GM19023 (cell line): ENCODE measurements at regions not wholly inside any gene's neighbourhood (a gene's known extent, or its start where the extent isn't known, plus 50 kb on each side); places are given as distances from the start of the nearest gene placed in this dataset.
A peak's percentile ranks its signal among the peaks of the same experiment; 100 is the strongest.

Experiments
- ATAC-seq: cut with Tn5 transposase; IDR thresholded peaks from one replicate; pipeline ENCODE4 v1.9.1; 2021; ENCODE audit warnings: mild to moderate bottlenecking, moderate library complexity; ENCODE audit not compliant: unreplicated experiment

- no peak for ATAC-seq
Observed at GRCh38 chr6:157755746-157756411, 67.2 kb upstream of the SNX9 start.

GRCh38 chr6:157756708-157757429 is 66.2 kb upstream of the SNX9 start:
- no peak for ATAC-seq

DNA sequence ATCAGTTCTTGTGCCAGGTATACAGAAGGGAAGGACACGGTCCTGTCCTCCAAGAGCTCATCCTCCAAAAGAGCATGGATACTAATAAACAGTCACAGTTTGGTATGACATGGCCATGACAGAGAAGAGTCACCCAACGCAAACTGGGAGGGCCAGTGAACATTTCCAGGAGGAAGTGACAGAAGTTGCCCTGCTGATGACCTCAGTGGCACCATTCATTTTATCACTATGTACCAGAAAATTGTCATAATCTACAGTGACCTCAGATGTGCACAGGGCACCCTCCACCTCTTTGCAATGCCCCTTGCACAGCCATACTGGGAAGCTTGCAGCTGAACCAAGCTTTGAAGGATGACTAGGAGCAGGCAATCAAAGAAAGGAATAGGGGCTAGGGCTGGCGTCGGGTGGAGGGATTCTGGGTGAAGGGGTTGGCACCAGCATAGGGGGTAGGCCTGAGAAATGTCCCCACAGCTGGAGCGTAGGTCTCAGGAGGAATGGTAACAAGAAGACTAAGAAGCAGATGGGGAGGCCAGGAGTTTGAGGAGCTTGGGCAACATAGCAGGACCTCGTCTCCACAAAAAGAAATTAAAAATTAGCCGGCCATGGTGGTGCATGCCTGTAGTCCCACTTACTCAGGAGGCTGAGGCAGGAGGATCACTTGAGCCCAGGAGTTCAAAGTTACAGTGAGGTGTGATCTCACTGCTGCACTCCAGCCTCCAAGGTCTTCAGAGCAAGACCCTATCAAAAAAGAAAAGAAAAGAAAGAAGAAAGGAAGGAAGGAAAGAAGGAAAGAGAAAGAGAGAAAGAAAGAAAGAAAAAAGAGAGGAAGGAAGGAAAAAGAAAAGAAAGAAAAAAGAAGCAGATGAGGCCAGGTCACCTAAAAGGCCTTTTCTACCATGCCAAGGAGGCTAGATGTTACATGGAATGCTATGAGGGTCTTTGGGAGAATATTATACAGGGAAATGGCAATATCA is 65.3 kb upstream of the SNX9 start:
- no peak for ATAC-seq

DNA sequence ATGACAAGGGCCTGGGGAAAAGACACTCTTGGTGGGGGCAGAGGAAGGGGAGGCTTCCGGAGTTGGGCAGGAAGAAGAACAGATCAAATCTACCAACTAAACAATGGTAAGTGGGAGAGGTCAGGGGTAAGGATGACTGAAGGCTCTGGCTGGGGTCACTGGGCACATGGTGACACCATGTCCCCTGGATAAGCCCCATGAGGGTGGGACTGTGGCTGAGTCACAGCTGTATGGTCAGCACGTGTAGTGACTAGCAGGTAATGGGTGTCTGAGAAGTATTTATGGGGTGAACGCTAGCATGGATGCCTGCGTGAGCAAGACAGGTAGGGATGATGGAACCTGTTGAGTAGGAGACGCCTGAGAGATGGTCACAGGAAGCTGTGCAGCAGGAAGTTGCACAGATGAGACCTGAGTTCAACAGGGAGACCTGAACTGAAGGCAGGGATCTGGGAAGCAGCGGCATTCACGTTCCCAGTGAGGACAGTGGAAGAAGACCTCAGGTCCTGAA is 64.5 kb upstream of the SNX9 start:
- ATAC-seq = no peak

GRCh38 chr6:157759028-157759427 is 64.0 kb upstream of the SNX9 start:
- ATAC-seq = no peak

DNA sequence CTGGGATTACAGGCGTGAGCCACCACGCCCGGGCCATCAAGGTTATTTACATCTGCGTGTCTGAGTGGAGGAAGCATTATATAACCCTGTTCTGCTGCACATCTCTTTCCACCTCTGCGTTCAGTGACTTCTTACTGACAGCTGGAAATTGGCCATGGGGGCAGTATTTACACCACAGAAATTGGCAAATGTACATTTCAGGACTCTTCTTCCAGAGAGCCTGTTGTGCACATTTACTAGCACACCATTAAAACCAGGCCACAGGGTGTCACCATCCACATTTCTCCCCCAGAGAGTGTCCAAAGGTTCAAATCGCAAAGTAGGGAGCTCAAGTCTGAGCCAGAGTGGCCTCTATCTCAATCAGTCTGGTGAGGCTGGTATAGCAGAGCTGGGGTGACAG is 62.9 kb upstream of the SNX9 start:
- no peak for ATAC-seq

GRCh38 chr6:157760589-157761330 is 62.3 kb upstream of the SNX9 start:
- ATAC-seq = peak; percentile 23

- ATAC-seq = peak; percentile 55
Observed at GRCh38 chr6:157761331-157761921, 61.6 kb upstream of the SNX9 start.

GRCh38 chr6:157761926-157762325 is 61.1 kb upstream of the SNX9 start:
- ATAC-seq = no peak

DNA sequence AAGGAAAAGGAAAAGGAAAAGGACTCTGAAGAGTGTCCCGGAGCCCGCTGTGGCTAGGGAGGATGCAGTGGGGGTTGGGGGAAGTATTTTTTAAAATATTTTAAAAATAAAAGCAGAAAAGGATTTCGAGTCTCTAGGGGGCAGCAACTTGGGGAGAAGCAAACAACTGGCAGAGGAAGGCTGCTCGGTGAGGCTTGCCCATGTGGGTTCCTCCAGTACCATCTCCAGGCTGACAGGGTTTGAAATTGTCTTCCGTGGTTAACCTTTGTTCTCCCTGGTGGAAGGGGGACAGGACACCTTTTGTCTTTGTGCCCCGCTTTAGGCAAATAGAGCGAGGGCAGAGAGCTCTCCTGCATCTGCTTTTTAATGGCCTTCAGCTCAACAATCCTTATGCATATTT is 60.4 kb upstream of the SNX9 start:
- no peak for ATAC-seq

GRCh38 chr6:157763129-157763903 is 59.7 kb upstream of the SNX9 start:
- no peak for ATAC-seq

DNA sequence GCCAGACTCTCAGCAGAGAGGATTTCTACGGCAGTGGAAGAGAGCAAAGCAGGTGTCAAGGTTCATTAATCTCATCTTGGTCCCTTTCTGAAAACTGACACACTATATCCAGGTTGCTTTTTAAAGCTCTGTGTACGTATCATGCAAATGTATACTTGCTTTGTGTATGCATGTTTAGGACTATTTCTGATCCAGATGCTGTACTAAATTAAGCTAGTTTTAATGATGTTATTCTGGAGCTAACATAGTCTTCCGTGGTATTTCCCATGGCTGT is 59.2 kb upstream of the SNX9 start:
- ATAC-seq = no peak

GRCh38 chr6:157764178-157765068 is 58.6 kb upstream of the SNX9 start:
- peak; percentile 50 for ATAC-seq

GRCh38 chr6:157766901-157767774 is 55.9 kb upstream of the SNX9 start:
- ATAC-seq = no peak

DNA sequence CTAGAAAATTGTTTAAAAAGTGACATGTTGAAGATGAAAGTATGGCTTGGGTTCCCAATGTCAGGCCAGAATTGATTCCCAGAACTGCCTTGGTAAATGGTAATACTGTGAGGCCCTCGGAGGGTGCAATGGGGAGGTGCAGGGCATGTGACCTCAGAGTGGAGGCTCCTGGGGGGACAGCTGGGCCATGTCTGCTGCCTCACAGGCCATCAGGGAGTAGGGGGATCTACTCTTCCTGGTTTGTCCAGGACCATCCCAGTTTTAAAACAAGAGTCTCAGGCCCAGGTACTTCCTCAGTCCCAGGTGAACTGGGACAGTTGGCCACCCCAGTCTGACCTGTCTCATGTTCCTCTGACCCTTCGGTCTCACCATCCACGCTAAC is 55.3 kb upstream of the SNX9 start:
- no peak for ATAC-seq

- ATAC-seq = no peak
Observed at GRCh38 chr6:157768304-157768703, 54.7 kb upstream of the SNX9 start.

GRCh38 chr6:157768863-157769551 is 54.0 kb upstream of the SNX9 start:
- no peak for ATAC-seq
